PC-9 (cell line): ENCODE measurements at regions not wholly inside any gene's neighbourhood (a gene's known extent, or its start where the extent isn't known, plus 50 kb on each side); places are given as distances from the start of the nearest gene placed in this dataset.

ENCODE experiments used
- BruUV-seq: library from RNA; stranded (reverse); fragments of 400-500 nt; replicated peaks from 2 replicates; lab custom pipeline; 2021; lab: Mats Ljungman, UMichigan
- CTCF ChIA-PET: fragments of 300-600 bp; sonication (Branson Sonifier 250); formaldehyde crosslinking; loops from one replicate; lab custom pipeline; 2022; ENCODE audit warnings: antibody characterized with exemption; lab: Charles Lee
- POLR2A ChIA-PET: fragments of 300-600 bp; sonication (Branson Sonifier 250); formaldehyde crosslinking; loops from one replicate; lab custom pipeline; 2022; ENCODE audit warnings: antibody characterized with exemption; ENCODE audit not compliant: unreplicated experiment; lab: Charles Lee
- DNase-seq, 2 experiments: peaks; one replicate each; pipeline versions ENCODE4 v3.0.0 to v3.0.0-alpha.2; 2015 to 2022; ENCODE audit warnings: mixed read lengths in 1 of 2
- H2AFZ ChIP-seq: fragments of 200-600 bp; sonication (generic); 2 replicates; pipeline ENCODE4 v1.8.1; 2017; ENCODE audit warnings: antibody characterized with exemption
- H3F3A ChIP-seq: fragments of 200-600 bp; sonication (generic); 2 replicates; pipeline ENCODE4 v1.8.1; 2017; ENCODE audit warnings: antibody characterized with exemption, mild to moderate bottlenecking, low read depth; ENCODE audit not compliant: insufficient read depth
- H3K27ac ChIP-seq: fragments of 200-600 bp; sonication (generic); 2 replicates; pipeline ENCODE4 v1.6.1; 2016; ENCODE audit warnings: mixed run types
- H3K27me3 ChIP-seq: fragments of 200-600 bp; sonication (generic); 2 replicates; pipeline ENCODE4 v1.6.1; 2016; ENCODE audit warnings: low read depth, mixed run types; ENCODE audit not compliant: insufficient read depth
- H3K36me3 ChIP-seq: fragments of 200-600 bp; sonication (generic); 2 replicates; pipeline ENCODE4 v1.6.1; 2016; ENCODE audit warnings: low read depth, mixed run types
- H3K4me1 ChIP-seq: fragments of 200-600 bp; sonication (generic); replicated peaks from 2 replicates; pipeline ENCODE4 v1.6.1; 2016; ENCODE audit warnings: mixed run types; ENCODE audit not compliant: insufficient read depth
- H3K4me2 ChIP-seq: fragments of 200-600 bp; sonication (generic); 2 replicates; pipeline ENCODE4 v1.6.1; 2017; ENCODE audit warnings: mixed run types
- H3K4me3 ChIP-seq: fragments of 200-600 bp; sonication (generic); 2 replicates; pipeline ENCODE4 v1.6.1; 2016; ENCODE audit warnings: mixed run types
- H3K79me2 ChIP-seq: fragments of 200-600 bp; sonication (generic); 2 replicates; pipeline ENCODE4 v1.6.1; 2017; ENCODE audit warnings: low read depth, mixed run types
- H3K9me2 ChIP-seq: fragments of 200-600 bp; sonication (generic); 2 replicates; pipeline ENCODE4 v1.8.1; 2017; ENCODE audit warnings: mild to moderate bottlenecking; ENCODE audit not compliant: insufficient read depth
- H3K9me3 ChIP-seq: fragments of 200-600 bp; sonication (generic); 2 replicates; pipeline ENCODE4 v1.8.1; 2016; ENCODE audit warnings: low read depth; ENCODE audit not compliant: insufficient read depth
- H4K20me1 ChIP-seq: fragments of 200-600 bp; sonication (generic); 2 replicates; pipeline ENCODE4 v1.8.1; 2017; ENCODE audit not compliant: insufficient read depth
- EZH2 ChIP-seq: fragments of 200-600 bp; sonication (generic); IDR thresholded peaks from 2 replicates; pipeline ENCODE4 v1.8.0; 2017; ENCODE audit warnings: antibody characterized with exemption, low read depth
- intact Hi-C: fragments of 100-400 bp; cut with micrococcal nuclease; formaldehyde crosslinking; loops from one replicate; pipeline ENCODE4 v1.10.0; 2022; ENCODE audit not compliant: unreplicated experiment
- TF ChIP-seq, protein P1 (sequence below): fragments of 200-600 bp; sonication (generic); conservative IDR thresholded peaks from 2 replicates; pipeline ENCODE4 v1.6.1; 2017; ENCODE audit warnings: mixed run types, antibody characterized with exemption, mild to moderate bottlenecking, moderate library complexity

DNA sequence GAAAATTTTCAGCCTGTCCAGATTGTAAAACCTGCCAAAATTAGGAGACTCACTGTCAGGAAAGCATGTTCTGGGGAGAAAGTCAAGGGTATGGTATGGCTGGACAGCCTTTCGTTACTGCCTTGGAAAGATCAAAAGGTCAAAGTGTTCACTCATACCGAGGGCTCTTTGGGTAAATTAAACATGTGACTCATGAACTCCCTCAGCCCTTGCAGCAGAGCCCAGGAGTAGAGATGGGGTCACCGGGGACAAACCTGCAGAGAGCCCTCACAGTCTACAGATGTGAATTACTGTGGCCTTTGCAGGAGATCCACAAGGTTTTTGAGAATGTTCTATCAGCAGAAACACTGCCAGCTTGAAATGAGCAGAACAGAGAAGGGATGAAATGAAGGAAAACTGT is 275.7 kb downstream of the KLF6 start:
- BruUV-seq: no TSS peak
- Histone ChIP-seq H3K4me3 (no peak overlapping the region), H3K79me2 (no peaks in the 10 kb centered on the region), H2AFZ (no peak overlapping the region), H3K27ac (no peak overlapping the region), H3K4me2 (no peak overlapping the region), H3K36me3 (no peaks in the 10 kb centered on the region), H4K20me1 (no peaks in the 10 kb centered on the region), H3F3A (no peaks in the 10 kb centered on the region), H3K27me3 (no peaks in the 10 kb centered on the region), H3K4me1 (no peaks in the 10 kb centered on the region), H3K9me2 (no peaks in the 10 kb centered on the region), H3K9me3 (no peaks in the 10 kb centered on the region)
- TF ChIP-seq EZH2: no peak
- TF ChIP-seq, protein P1, sequence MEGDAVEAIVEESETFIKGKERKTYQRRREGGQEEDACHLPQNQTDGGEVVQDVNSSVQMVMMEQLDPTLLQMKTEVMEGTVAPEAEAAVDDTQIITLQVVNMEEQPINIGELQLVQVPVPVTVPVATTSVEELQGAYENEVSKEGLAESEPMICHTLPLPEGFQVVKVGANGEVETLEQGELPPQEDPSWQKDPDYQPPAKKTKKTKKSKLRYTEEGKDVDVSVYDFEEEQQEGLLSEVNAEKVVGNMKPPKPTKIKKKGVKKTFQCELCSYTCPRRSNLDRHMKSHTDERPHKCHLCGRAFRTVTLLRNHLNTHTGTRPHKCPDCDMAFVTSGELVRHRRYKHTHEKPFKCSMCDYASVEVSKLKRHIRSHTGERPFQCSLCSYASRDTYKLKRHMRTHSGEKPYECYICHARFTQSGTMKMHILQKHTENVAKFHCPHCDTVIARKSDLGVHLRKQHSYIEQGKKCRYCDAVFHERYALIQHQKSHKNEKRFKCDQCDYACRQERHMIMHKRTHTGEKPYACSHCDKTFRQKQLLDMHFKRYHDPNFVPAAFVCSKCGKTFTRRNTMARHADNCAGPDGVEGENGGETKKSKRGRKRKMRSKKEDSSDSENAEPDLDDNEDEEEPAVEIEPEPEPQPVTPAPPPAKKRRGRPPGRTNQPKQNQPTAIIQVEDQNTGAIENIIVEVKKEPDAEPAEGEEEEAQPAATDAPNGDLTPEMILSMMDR: no peak
- no peak for DNase-seq
- CTCF ChIA-PET: no interaction called here
- POLR2A ChIA-PET: interaction anchor here (0.7 kb wide), 1 partner anchor 32 kb away, joined by 3 read pairs; no protein-coding TSS in a partner anchor
- intact Hi-C loops: no loop called here

- H2AFZ ChIP-seq: no peak overlapping the region
- 0 out of 2 replicates have a peak, but pooled peaks cover 5% of the 10 kb centered on the region for H3K4me1 ChIP-seq
- no peaks in the 10 kb centered on the region for H3F3A ChIP-seq
- no peak overlapping the region for H3K27ac ChIP-seq
- CTCF ChIA-PET: no interaction called here
- no TSS peak for BruUV-seq
- no peaks in the 10 kb centered on the region for H3K9me2 ChIP-seq
- no peaks in the 10 kb centered on the region for H3K79me2 ChIP-seq
- DNase-seq: no peak
- no peaks in the 10 kb centered on the region for H4K20me1 ChIP-seq
- intact Hi-C loops: no loop called here
- POLR2A ChIA-PET: no interaction called here
- TF ChIP-seq, protein P1: no peak
- no peak for TF ChIP-seq EZH2
- H3K9me3 ChIP-seq: no peaks in the 10 kb centered on the region
- H3K27me3 ChIP-seq: no peaks in the 10 kb centered on the region
- H3K4me2 ChIP-seq: no peak overlapping the region
- H3K36me3 ChIP-seq: no peaks in the 10 kb centered on the region
- H3K4me3 ChIP-seq: no peak overlapping the region
Observed at GRCh38 chr10:3503299-3503698, 281.7 kb downstream of the KLF6 start.

DNA sequence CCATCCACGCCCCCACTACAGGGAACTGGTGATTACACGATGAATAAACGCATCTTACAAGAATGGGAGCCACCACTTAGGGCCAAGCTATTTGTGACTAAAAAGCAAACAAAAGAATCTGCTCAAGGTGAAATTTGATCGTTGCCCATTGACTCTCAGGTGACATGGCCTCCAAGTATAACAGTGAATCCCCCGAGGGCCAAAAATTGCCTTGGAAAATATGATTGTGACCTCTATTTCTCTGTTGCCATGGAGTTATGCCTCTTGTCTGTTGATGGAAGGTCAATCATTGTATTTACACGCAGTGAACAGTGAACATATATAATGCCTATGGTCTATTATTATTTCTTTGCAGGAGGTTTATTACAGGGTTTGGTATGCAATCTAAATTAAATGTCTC is 282.3 kb downstream of the KLF6 start:
- ChIA-PET POLR2A (no interaction called here), CTCF (no interaction called here)
- intact Hi-C loops: loop anchor here (1.0 kb wide), 1 partner anchor 34 kb away; no protein-coding TSS in a partner anchor
- BruUV-seq: no TSS peak
- no peak overlapping the region for H3K4me2 ChIP-seq
- H4K20me1 ChIP-seq: no peaks in the 10 kb centered on the region
- DNase-seq: peak; percentile 46 to 47
- no peak overlapping the region for H3K27ac ChIP-seq
- no peak overlapping the region for H2AFZ ChIP-seq
- no peaks in the 10 kb centered on the region for H3K36me3 ChIP-seq
- no peaks in the 10 kb centered on the region for H3F3A ChIP-seq
- H3K4me3 ChIP-seq: no peak overlapping the region
- H3K4me1 ChIP-seq: 0 out of 2 replicates have a peak, but pooled peaks cover 5% of the 10 kb centered on the region
- TF ChIP-seq EZH2: no peak
- TF ChIP-seq, protein P1: no peak
- H3K9me3 ChIP-seq: no peaks in the 10 kb centered on the region
- no peaks in the 10 kb centered on the region for H3K9me2 ChIP-seq
- H3K79me2 ChIP-seq: no peaks in the 10 kb centered on the region
- no peaks in the 10 kb centered on the region for H3K27me3 ChIP-seq
